ENCODE measurements at regions not wholly inside any gene's neighbourhood (a gene's known extent, or its start where the extent isn't known, plus 50 kb on each side); places are given as distances from the start of the nearest gene placed in this dataset.

GRCh38 chr13:75052616-75053015 is 429.4 kb downstream of the TBC1D4 start:
- DNase-seq (ENCODE audit: low read depth), result no peak

- DNase-seq (ENCODE audit: low read depth), result no peak
These were observed 431.4 kb downstream of the TBC1D4 start for GRCh38 chr13:75050419-75051046.

- DNase-seq (ENCODE audit: low read depth), result no peak
These were observed 432.1 kb downstream of the TBC1D4 start for GRCh38 chr13:75049735-75050335.

GRCh38 chr13:75042807-75043206 is 439.2 kb downstream of the TBC1D4 start:
- DNase-seq (ENCODE audit: low read depth), result no peak

- DNase-seq (ENCODE audit: low read depth), result no peak
These were observed 443.4 kb downstream of the TBC1D4 start for GRCh38 chr13:75038393-75039113.

- no peak for DNase-seq (ENCODE audit: low read depth)
These were observed 456.0 kb downstream of the TBC1D4 start for GRCh38 chr13:75025956-75026355.

GRCh38 chr13:75024602-75025001 is 457.4 kb downstream of the TBC1D4 start:
- DNase-seq (ENCODE audit: low read depth), result no peak

GRCh38 chr13:75023609-75024008 is 458.4 kb downstream of the TBC1D4 start:
- DNase-seq (ENCODE audit: low read depth), result no peak

GRCh38 chr13:75021151-75021550 is 460.8 kb downstream of the TBC1D4 start:
- DNase-seq (ENCODE audit: low read depth), result no peak

GRCh38 chr13:75016225-75016624 is 465.7 kb downstream of the TBC1D4 start:
- no peak for DNase-seq (ENCODE audit: low read depth)

- no peak for DNase-seq (ENCODE audit: low read depth)
These were observed 468.2 kb downstream of the TBC1D4 start for GRCh38 chr13:75013818-75014217.

GRCh38 chr13:75010941-75011340 is 471.0 kb downstream of the TBC1D4 start:
- DNase-seq (ENCODE audit: low read depth), result no peak

- no peak for DNase-seq (ENCODE audit: low read depth)
These were observed 473.0 kb downstream of the TBC1D4 start for GRCh38 chr13:75008926-75009325.

- no peak for DNase-seq (ENCODE audit: low read depth)
These were observed 491.0 kb downstream of the TBC1D4 start for GRCh38 chr13:74990992-74991391.

GRCh38 chr13:74987124-74987690 is 494.8 kb downstream of the TBC1D4 start:
- no peak for DNase-seq (ENCODE audit: low read depth)

- no peak for DNase-seq (ENCODE audit: low read depth)
These were observed 495.4 kb downstream of the TBC1D4 start for GRCh38 chr13:74986609-74987008.

- DNase-seq (ENCODE audit: low read depth), result no peak
These were observed 502.3 kb downstream of the TBC1D4 start for GRCh38 chr13:74979703-74980102.

GRCh38 chr13:74978591-74978990 is 503.4 kb downstream of the TBC1D4 start:
- DNase-seq (ENCODE audit: low read depth), result no peak

GRCh38 chr13:74977498-74977897 is 504.5 kb downstream of the TBC1D4 start:
- no peak for DNase-seq (ENCODE audit: low read depth)

GRCh38 chr13:74975111-74975510 is 506.9 kb downstream of the TBC1D4 start:
- no peak for DNase-seq (ENCODE audit: low read depth)

GRCh38 chr13:74973935-74974879 is 507.8 kb downstream of the TBC1D4 start:
- DNase-seq (ENCODE audit: low read depth), result no peak

- no peak for DNase-seq (ENCODE audit: low read depth)
These were observed 512.5 kb downstream of the TBC1D4 start for GRCh38 chr13:74969419-74969818.
